ENCODE measurements at regions not wholly inside any gene's neighbourhood (a gene's known extent, or its start where the extent isn't known, plus 50 kb on each side); places are given as distances from the start of the nearest gene placed in this dataset.

DNA sequence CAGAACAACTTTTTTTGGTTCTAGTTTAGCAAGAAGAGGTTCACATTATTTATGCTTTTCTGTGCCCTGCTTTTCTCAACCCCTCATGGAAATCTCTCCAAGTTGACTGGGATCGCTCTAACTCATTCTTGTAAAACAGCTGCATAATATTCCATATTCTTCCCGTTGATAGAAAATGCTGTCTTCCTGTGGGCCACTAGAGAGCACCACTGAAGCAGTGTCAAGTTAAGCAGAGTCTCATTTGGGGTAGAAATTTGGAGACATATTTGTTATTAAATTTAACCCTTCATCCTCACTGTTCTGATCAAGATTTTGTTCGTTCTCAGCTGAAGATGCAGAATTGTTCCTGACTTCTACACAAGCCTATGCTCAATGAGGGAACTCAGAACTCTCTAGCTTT, 140.1 kb downstream of the CEMIP2 start:
- no peaks in the 10 kb centered on the region for H3K9me2 ChIP-seq (ENCODE audit: low read depth, low read length)
- H3F3A ChIP-seq (ENCODE audit: insufficient read depth, low read length) = no peaks in the 10 kb centered on the region
- H3K36me3 ChIP-seq (ENCODE audit: insufficient read depth, low read length) = no peaks in the 10 kb centered on the region
- H4K20me1 ChIP-seq (ENCODE audit: insufficient read depth, low read length) = no peaks in the 10 kb centered on the region
- no peaks in the 10 kb centered on the region for H3K9me3 ChIP-seq (ENCODE audit: low read length)
- H3K27me3 ChIP-seq (ENCODE audit: insufficient read depth, low read length) = no peaks in the 10 kb centered on the region
- no peak overlapping the region for H3K9ac ChIP-seq (ENCODE audit: low read length)
- H3K79me2 ChIP-seq (ENCODE audit: insufficient read depth, low read length) = no peaks in the 10 kb centered on the region
- no peak overlapping the region for H3K27ac ChIP-seq (ENCODE audit: low read depth, low read length, poor library complexity, severe bottlenecking)
- no peak overlapping the region for H3K4me3 ChIP-seq (ENCODE audit: low read depth, low read length, poor library complexity, severe bottlenecking)
- H2AFZ ChIP-seq (ENCODE audit: low read length) = no peak overlapping the region
- no peak overlapping the region for H3K4me2 ChIP-seq (ENCODE audit: low read length)
- no peaks in the 10 kb centered on the region for H3K4me1 ChIP-seq (ENCODE audit: insufficient read depth, low read length, severe bottlenecking)
- TF ChIP-seq EZH2 (IDR thresholded peaks at IDR 0.05; ENCODE audit: borderline replicate concordance, low read length) = no peak
- TF ChIP-seq CTCF (IDR thresholded peaks at IDR 0.05; ENCODE audit: low read length) = peak; percentile 32

DNA sequence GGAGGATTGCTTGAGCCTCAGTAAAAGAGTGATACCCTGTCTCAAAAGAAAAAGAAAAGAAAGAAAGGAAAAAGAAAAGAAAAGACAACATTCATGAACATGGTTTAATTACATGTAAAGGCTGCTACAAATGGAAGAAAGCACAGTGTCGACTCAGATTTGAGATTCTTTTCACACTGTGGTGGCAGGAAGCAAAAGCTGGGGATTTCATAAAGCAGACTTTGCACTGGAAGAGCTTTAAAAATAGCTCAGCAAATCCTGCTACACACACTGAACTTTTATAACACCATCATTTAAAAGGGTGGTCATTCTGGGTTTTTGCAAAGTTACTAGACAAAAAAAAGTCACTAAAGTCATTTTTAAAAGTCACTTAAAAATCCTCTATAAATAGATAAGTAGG, 140.8 kb downstream of the CEMIP2 start:
- Histone ChIP-seq H3K27me3 (ENCODE audit: insufficient read depth, low read length) (no peaks in the 10 kb centered on the region), H4K20me1 (ENCODE audit: insufficient read depth, low read length) (no peaks in the 10 kb centered on the region), H3K4me2 (ENCODE audit: low read length) (no peak overlapping the region), H3K79me2 (ENCODE audit: insufficient read depth, low read length) (no peaks in the 10 kb centered on the region), H3K9me3 (ENCODE audit: low read length) (no peaks in the 10 kb centered on the region), H3F3A (ENCODE audit: insufficient read depth, low read length) (no peaks in the 10 kb centered on the region), H3K36me3 (ENCODE audit: insufficient read depth, low read length) (no peaks in the 10 kb centered on the region), H3K27ac (ENCODE audit: low read depth, low read length, poor library complexity, severe bottlenecking) (no peak overlapping the region), H3K4me3 (ENCODE audit: low read depth, low read length, poor library complexity, severe bottlenecking) (no peak overlapping the region), H3K9me2 (ENCODE audit: low read depth, low read length) (no peaks in the 10 kb centered on the region), H3K4me1 (ENCODE audit: insufficient read depth, low read length, severe bottlenecking) (no peaks in the 10 kb centered on the region), H2AFZ (ENCODE audit: low read length) (no peak overlapping the region), H3K9ac (ENCODE audit: low read length) (no peak overlapping the region)
- no peak for TF ChIP-seq EZH2 (IDR thresholded peaks at IDR 0.05; ENCODE audit: borderline replicate concordance, low read length)
- no peak for TF ChIP-seq CTCF (IDR thresholded peaks at IDR 0.05; ENCODE audit: low read length)

DNA sequence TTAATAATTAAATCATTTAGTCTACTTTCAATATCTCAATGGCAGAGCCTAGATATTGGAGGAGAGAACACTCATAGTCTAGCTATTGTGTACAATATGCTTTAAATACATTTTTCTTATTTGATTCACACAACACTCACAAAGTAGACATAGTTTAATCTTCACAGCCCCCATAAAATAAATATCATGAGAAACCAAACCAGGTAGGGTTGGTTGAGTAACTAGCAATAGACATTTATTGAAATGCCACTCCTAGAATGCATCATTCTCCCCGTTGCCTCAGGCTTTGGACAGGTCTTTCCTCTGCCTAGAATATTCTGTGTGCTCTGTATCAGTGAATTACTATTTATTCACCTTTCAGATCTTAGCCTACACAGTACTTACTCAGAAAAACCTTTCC, 141.9 kb downstream of the CEMIP2 start:
- no peaks in the 10 kb centered on the region for H3K79me2 ChIP-seq (ENCODE audit: insufficient read depth, low read length)
- H3K9me3 ChIP-seq (ENCODE audit: low read length) = no peaks in the 10 kb centered on the region
- no peak overlapping the region for H3K9ac ChIP-seq (ENCODE audit: low read length)
- no peak overlapping the region for H3K4me3 ChIP-seq (ENCODE audit: low read depth, low read length, poor library complexity, severe bottlenecking)
- H3K4me2 ChIP-seq (ENCODE audit: low read length) = no peak overlapping the region
- H4K20me1 ChIP-seq (ENCODE audit: insufficient read depth, low read length) = no peaks in the 10 kb centered on the region
- no peaks in the 10 kb centered on the region for H3K9me2 ChIP-seq (ENCODE audit: low read depth, low read length)
- no peak overlapping the region for H3K27ac ChIP-seq (ENCODE audit: low read depth, low read length, poor library complexity, severe bottlenecking)
- no peaks in the 10 kb centered on the region for H3K4me1 ChIP-seq (ENCODE audit: insufficient read depth, low read length, severe bottlenecking)
- H3K36me3 ChIP-seq (ENCODE audit: insufficient read depth, low read length) = no peaks in the 10 kb centered on the region
- no peak overlapping the region for H2AFZ ChIP-seq (ENCODE audit: low read length)
- no peaks in the 10 kb centered on the region for H3F3A ChIP-seq (ENCODE audit: insufficient read depth, low read length)
- no peaks in the 10 kb centered on the region for H3K27me3 ChIP-seq (ENCODE audit: insufficient read depth, low read length)
- TF ChIP-seq CTCF (IDR thresholded peaks at IDR 0.05; ENCODE audit: low read length) = no peak
- no peak for TF ChIP-seq EZH2 (IDR thresholded peaks at IDR 0.05; ENCODE audit: borderline replicate concordance, low read length)
